ENCODE measurements at regions not wholly inside any gene's neighbourhood (a gene's known extent, or its start where the extent isn't known, plus 50 kb on each side); places are given as distances from the start of the nearest gene placed in this dataset.
A peak's percentile ranks its signal among the peaks of the same experiment; 100 is the strongest.

DNA sequence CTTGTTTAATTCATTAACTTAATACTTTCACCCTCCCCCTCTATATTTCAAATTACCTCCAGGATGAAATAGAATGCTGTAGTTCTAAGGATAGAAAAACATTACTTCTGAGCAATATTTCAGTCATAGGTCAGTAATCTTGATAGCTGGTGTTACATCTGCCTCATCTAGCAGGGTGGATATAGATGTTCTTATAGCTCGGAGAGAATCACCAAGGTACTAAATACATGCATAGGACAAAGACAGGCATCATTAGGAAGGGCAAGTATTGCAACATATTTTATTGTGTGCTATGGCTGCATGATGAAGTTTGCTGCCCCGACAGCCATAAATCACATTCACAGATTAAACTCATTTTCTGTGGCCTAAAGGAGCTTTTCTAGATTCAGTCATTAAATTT is 601.0 kb downstream of the FGF9 start:
- Mint-ChIP-seq H3K27me3 (ENCODE audit: low read depth) (no peaks in the 10 kb centered on the region), H3K36me3 (ENCODE audit: low read depth) (no peaks in the 10 kb centered on the region), H3K4me3 (ENCODE audit: unreplicated experiment) (no peak overlapping the region), H3K4me1 (ENCODE audit: low read depth) (no peaks in the 10 kb centered on the region), H3K9me3 (ENCODE audit: low read depth) (peaks cover 5% of the 10 kb centered on the region), H3K27ac (ENCODE audit: unreplicated experiment) (no peak overlapping the region)
- TF ChIP-seq, protein P1, sequence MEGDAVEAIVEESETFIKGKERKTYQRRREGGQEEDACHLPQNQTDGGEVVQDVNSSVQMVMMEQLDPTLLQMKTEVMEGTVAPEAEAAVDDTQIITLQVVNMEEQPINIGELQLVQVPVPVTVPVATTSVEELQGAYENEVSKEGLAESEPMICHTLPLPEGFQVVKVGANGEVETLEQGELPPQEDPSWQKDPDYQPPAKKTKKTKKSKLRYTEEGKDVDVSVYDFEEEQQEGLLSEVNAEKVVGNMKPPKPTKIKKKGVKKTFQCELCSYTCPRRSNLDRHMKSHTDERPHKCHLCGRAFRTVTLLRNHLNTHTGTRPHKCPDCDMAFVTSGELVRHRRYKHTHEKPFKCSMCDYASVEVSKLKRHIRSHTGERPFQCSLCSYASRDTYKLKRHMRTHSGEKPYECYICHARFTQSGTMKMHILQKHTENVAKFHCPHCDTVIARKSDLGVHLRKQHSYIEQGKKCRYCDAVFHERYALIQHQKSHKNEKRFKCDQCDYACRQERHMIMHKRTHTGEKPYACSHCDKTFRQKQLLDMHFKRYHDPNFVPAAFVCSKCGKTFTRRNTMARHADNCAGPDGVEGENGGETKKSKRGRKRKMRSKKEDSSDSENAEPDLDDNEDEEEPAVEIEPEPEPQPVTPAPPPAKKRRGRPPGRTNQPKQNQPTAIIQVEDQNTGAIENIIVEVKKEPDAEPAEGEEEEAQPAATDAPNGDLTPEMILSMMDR (IDR thresholded peaks at IDR 0.05), result no peak
- no peak for DNase-seq (ENCODE audit: low spot score)

- Mint-ChIP-seq H3K9me3 (ENCODE audit: low read depth) (no peaks in the 10 kb centered on the region), H3K27me3 (ENCODE audit: low read depth) (no peaks in the 10 kb centered on the region), H3K36me3 (ENCODE audit: low read depth) (no peaks in the 10 kb centered on the region), H3K4me1 (ENCODE audit: low read depth) (peaks cover 10% of the 10 kb centered on the region), H3K27ac (ENCODE audit: unreplicated experiment) (no peak overlapping the region), H3K4me3 (ENCODE audit: unreplicated experiment) (no peak overlapping the region)
- no peak for DNase-seq (ENCODE audit: low spot score)
- TF ChIP-seq, protein P1 (IDR thresholded peaks at IDR 0.05), result no peak
Measured at GRCh38 chr13:22275393-22275792, 604.5 kb downstream of the FGF9 start.

GRCh38 chr13:22276616-22277015 is 605.7 kb downstream of the FGF9 start:
- Mint-ChIP-seq H3K4me1 (ENCODE audit: low read depth) (peaks cover 10% of the 10 kb centered on the region), H3K27ac (ENCODE audit: unreplicated experiment) (no peak overlapping the region), H3K27me3 (ENCODE audit: low read depth) (no peaks in the 10 kb centered on the region), H3K4me3 (ENCODE audit: unreplicated experiment) (no peak overlapping the region), H3K36me3 (ENCODE audit: low read depth) (no peaks in the 10 kb centered on the region), H3K9me3 (ENCODE audit: low read depth) (peaks cover 3% of the 10 kb centered on the region)
- DNase-seq (ENCODE audit: low spot score), result no peak
- TF ChIP-seq, protein P1 (IDR thresholded peaks at IDR 0.05), result no peak

- H3K27me3 Mint-ChIP-seq (ENCODE audit: low read depth), result no peaks in the 10 kb centered on the region
- H3K27ac Mint-ChIP-seq (ENCODE audit: unreplicated experiment), result no peak overlapping the region
- H3K36me3 Mint-ChIP-seq (ENCODE audit: low read depth), result no peaks in the 10 kb centered on the region
- peaks cover 10% of the 10 kb centered on the region for H3K4me1 Mint-ChIP-seq (ENCODE audit: low read depth)
- DNase-seq (ENCODE audit: low spot score), result no peak
- TF ChIP-seq, protein P1 (IDR thresholded peaks at IDR 0.05), result peak; percentile 84
- H3K4me3 Mint-ChIP-seq (ENCODE audit: unreplicated experiment), result no peak overlapping the region
- peaks cover 3% of the 10 kb centered on the region for H3K9me3 Mint-ChIP-seq (ENCODE audit: low read depth)
Measured at GRCh38 chr13:22278336-22278929, 607.6 kb downstream of the FGF9 start.

GRCh38 chr13:22285867-22286266 is 615.0 kb downstream of the FGF9 start:
- Mint-ChIP-seq H3K4me3 (ENCODE audit: unreplicated experiment) (no peak overlapping the region), H3K9me3 (ENCODE audit: low read depth) (peaks cover 5% of the 10 kb centered on the region), H3K36me3 (ENCODE audit: low read depth) (no peaks in the 10 kb centered on the region), H3K4me1 (ENCODE audit: low read depth) (no peaks in the 10 kb centered on the region), H3K27me3 (ENCODE audit: low read depth) (no peaks in the 10 kb centered on the region), H3K27ac (ENCODE audit: unreplicated experiment) (no peak overlapping the region)
- no peak for DNase-seq (ENCODE audit: low spot score)
- TF ChIP-seq, protein P1 (IDR thresholded peaks at IDR 0.05), result no peak
